ENCODE measurements at regions not wholly inside any gene's neighbourhood (a gene's known extent, or its start where the extent isn't known, plus 50 kb on each side); places are given as distances from the start of the nearest gene placed in this dataset.

GRCh38 chr1:244204004-244204403, 152.9 kb downstream of the ZBTB18 start:
- intact Hi-C loops (cut with DNase I), result no loop called here
- TF ChIP-seq CTCF (IDR thresholded peaks at IDR 0.05) (no peak), POLR2A (IDR thresholded peaks at IDR 0.05) (no peak), POLR2AphosphoS5 (IDR thresholded peaks at IDR 0.05) (no peak)
- Histone ChIP-seq H3K27ac (no peak overlapping the region), H3K27me3 (replicated peaks; ENCODE audit: insufficient read depth) (no peaks in the 10 kb centered on the region), H3K4me1 (replicated peaks) (no peaks in the 10 kb centered on the region), H3K4me3 (no peak overlapping the region), H3K9me3 (no peaks in the 10 kb centered on the region), H3K36me3 (no peaks in the 10 kb centered on the region)
- DNase-seq (ENCODE audit: low spot score), result no peak
- 76% methylated on average over 9 of the region's 9 CpGs for WGBS

- intact Hi-C loops (cut with DNase I), result loop anchor here (5.0 kb wide), 1 partner anchor 53 kb away; no protein-coding TSS in a partner anchor
These were observed 154.1 kb downstream of the ZBTB18 start for GRCh38 chr1:244205171-244205570.

GRCh38 chr1:244205906-244206305, 154.8 kb downstream of the ZBTB18 start:
- TF ChIP-seq CTCF (IDR thresholded peaks at IDR 0.05) (no peak), POLR2AphosphoS5 (IDR thresholded peaks at IDR 0.05) (no peak), POLR2A (IDR thresholded peaks at IDR 0.05) (no peak)
- no peak for DNase-seq (ENCODE audit: low spot score)
- H3K27me3 ChIP-seq (replicated peaks; ENCODE audit: insufficient read depth), result no peaks in the 10 kb centered on the region
- intact Hi-C loops (cut with DNase I), result loop anchor here (5.0 kb wide), 1 partner anchor 54 kb away; no protein-coding TSS in a partner anchor
- no peak overlapping the region for H3K4me3 ChIP-seq
- H3K4me1 ChIP-seq (replicated peaks), result no peaks in the 10 kb centered on the region
- 95% methylated on average over 3 of the region's 3 CpGs for WGBS
- no peaks in the 10 kb centered on the region for H3K9me3 ChIP-seq
- H3K27ac ChIP-seq, result no peak overlapping the region
- no peaks in the 10 kb centered on the region for H3K36me3 ChIP-seq

More at GRCh38 chr1:244205171-244205570, 154.1 kb downstream of the ZBTB18 start:
- Histone ChIP-seq H3K27me3 (replicated peaks; ENCODE audit: insufficient read depth) (no peaks in the 10 kb centered on the region), H3K27ac (no peak overlapping the region), H3K36me3 (no peaks in the 10 kb centered on the region), H3K9me3 (no peaks in the 10 kb centered on the region), H3K4me3 (no peak overlapping the region), H3K4me1 (replicated peaks) (no peaks in the 10 kb centered on the region)
- DNase-seq (ENCODE audit: low spot score), result no peak
- WGBS, result 90% methylated on average over 3 of the region's 3 CpGs
- TF ChIP-seq POLR2AphosphoS5 (IDR thresholded peaks at IDR 0.05) (no peak), POLR2A (IDR thresholded peaks at IDR 0.05) (no peak), CTCF (IDR thresholded peaks at IDR 0.05) (no peak)

GRCh38 chr1:244207042-244207934, 156.2 kb downstream of the ZBTB18 start:
- 78% methylated on average over 6 of the region's 6 CpGs for WGBS
- no peak overlapping the region for H3K27ac ChIP-seq
- no peaks in the 10 kb centered on the region for H3K27me3 ChIP-seq (replicated peaks; ENCODE audit: insufficient read depth)
- H3K9me3 ChIP-seq, result no peaks in the 10 kb centered on the region
- TF ChIP-seq POLR2A (IDR thresholded peaks at IDR 0.05) (no peak), POLR2AphosphoS5 (IDR thresholded peaks at IDR 0.05) (no peak), CTCF (IDR thresholded peaks at IDR 0.05) (no peak)
- peaks cover 4% of the 10 kb centered on the region for H3K4me1 ChIP-seq (replicated peaks)
- no peak overlapping the region for H3K4me3 ChIP-seq
- DNase-seq (ENCODE audit: low spot score), result no peak
- intact Hi-C loops (cut with DNase I), result loop anchor here (5.0 kb wide), 1 partner anchor 55 kb away; no protein-coding TSS in a partner anchor
- H3K36me3 ChIP-seq, result no peaks in the 10 kb centered on the region

- 75% methylated on average over 2 of the region's 2 CpGs for WGBS
- intact Hi-C loops (cut with DNase I), result loop anchor here (5.0 kb wide), 1 partner anchor 56 kb away; no protein-coding TSS in a partner anchor
These were observed 156.8 kb downstream of the ZBTB18 start for GRCh38 chr1:244207935-244208244.

More at GRCh38 chr1:244207935-244208244, 156.8 kb downstream of the ZBTB18 start:
- Histone ChIP-seq H3K4me1 (replicated peaks) (peaks cover 5% of the 10 kb centered on the region), H3K9me3 (no peaks in the 10 kb centered on the region), H3K4me3 (no peak overlapping the region), H3K36me3 (no peaks in the 10 kb centered on the region), H3K27ac (no peak overlapping the region), H3K27me3 (replicated peaks; ENCODE audit: insufficient read depth) (no peaks in the 10 kb centered on the region)
- DNase-seq (ENCODE audit: low spot score), result no peak
- TF ChIP-seq CTCF (IDR thresholded peaks at IDR 0.05) (no peak), POLR2A (IDR thresholded peaks at IDR 0.05) (no peak), POLR2AphosphoS5 (IDR thresholded peaks at IDR 0.05) (no peak)

Measured in prostate gland (tissue), 2 donors.